ENCODE measurements at regions not wholly inside any gene's neighbourhood (a gene's known extent, or its start where the extent isn't known, plus 50 kb on each side); places are given as distances from the start of the nearest gene placed in this dataset.

DNA sequence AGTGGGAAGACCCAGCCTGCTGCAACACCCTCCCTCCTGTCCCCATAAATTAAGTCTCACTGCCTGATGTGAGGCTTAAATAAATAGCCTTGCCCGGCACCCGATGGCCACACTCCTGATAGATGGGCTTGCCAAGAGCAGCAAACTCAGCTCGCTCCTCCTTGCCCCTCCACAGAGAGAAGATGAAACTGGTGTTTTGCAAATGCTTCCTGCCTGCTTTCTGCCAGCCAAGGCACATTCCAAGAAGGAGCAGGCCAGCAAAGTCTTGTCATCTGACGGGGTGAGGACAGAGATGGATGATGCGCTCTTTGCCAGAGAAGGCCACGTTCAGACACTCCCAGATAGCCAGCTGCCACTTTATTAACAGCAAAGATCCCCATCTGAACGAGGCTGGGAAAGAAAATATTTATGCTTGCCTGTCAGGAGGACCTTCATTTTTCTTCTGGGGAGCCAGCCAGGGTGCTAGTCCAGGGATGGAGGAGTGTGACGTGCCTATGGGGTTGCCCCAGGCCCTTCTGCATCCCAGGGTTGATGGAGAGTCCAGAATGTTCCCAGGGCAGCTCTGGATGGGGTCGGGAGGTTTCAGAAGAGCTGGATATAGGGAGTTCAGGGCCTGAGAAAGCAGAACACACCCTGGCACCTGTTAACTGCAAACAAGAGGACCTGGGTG is 265.4 kb downstream of the FOXD2 start:
- TF ChIP-seq EZH2 (IDR thresholded peaks at IDR 0.05; ENCODE audit: insufficient read depth, poor library complexity, severe bottlenecking) (no peak), EZH2phosphoT487 (IDR thresholded peaks at IDR 0.05; ENCODE audit: insufficient read depth, low read depth) (no peak)
